WTC11 (cell line): ENCODE measurements at regions not wholly inside any gene's neighbourhood (a gene's known extent, or its start where the extent isn't known, plus 50 kb on each side); places are given as distances from the start of the nearest gene placed in this dataset.

Source experiments
- ATAC-seq: fragments of 200-7000 bp; cut with Tn5 transposase; 2 replicates; pipeline ENCODE4 v1.10.0; 2021; ENCODE audit warnings: mild to moderate bottlenecking, moderate library complexity
- CTCF ChIA-PET: fragments of 300-600 bp; sonication (Branson Sonifier 250); formaldehyde crosslinking; loops from one replicate; lab custom pipeline; 2021; ENCODE audit warnings: antibody characterized with exemption; lab: Charles Lee
- POLR2A ChIA-PET: fragments of 350-600 bp; sonication (Branson Sonifier 250); formaldehyde crosslinking; loops from one replicate; lab custom pipeline; 2021; ENCODE audit warnings: antibody characterized with exemption; lab: Charles Lee
- DNase-seq: peaks from one replicate; pipeline ENCODE4 v3.0.0; 2021; ENCODE audit warnings: low spot score
- H3K27ac Mint-ChIP-seq: 2 replicates; pipeline ENCODE4 v1.8.0; 2021; ENCODE audit warnings: mixed read lengths
- H3K27me3 Mint-ChIP-seq: 2 replicates; pipeline ENCODE4 v1.8.0; 2021; ENCODE audit warnings: low read depth, mild to moderate bottlenecking, moderate library complexity, mixed read lengths
- H3K36me3 Mint-ChIP-seq: 2 replicates; pipeline ENCODE4 v1.8.0; 2021; ENCODE audit warnings: mixed read lengths
- H3K4me1 Mint-ChIP-seq: 2 replicates; pipeline ENCODE4 v1.8.0; 2022; ENCODE audit warnings: mixed read lengths
- H3K4me3 Mint-ChIP-seq: 2 replicates; pipeline ENCODE4 v1.8.0; 2021; ENCODE audit warnings: mild to moderate bottlenecking, moderate library complexity, mixed read lengths
- H3K9me3 Mint-ChIP-seq: 2 replicates; pipeline ENCODE4 v1.8.0; 2021; ENCODE audit warnings: mixed read lengths
- AFF4 ChIP-seq: sonication (generic); formaldehyde crosslinking; IDR thresholded peaks from 2 replicates; pipeline ENCODE4 v1.8.1; 2023; ENCODE audit warnings: mild to moderate bottlenecking, missing genetic modification reagents, borderline replicate concordance
- ATF6 ChIP-seq: sonication (generic); formaldehyde crosslinking; IDR thresholded peaks from 2 replicates; pipeline ENCODE4 v1.8.1; 2023; ENCODE audit warnings: mild to moderate bottlenecking, missing genetic modification reagents
- FOXJ3 ChIP-seq: sonication (generic); formaldehyde crosslinking; IDR thresholded peaks from 2 replicates; pipeline ENCODE4 v1.9.0; 2021; ENCODE audit warnings: missing genetic modification reagents, mild to moderate bottlenecking, borderline replicate concordance
- HMGXB4 ChIP-seq: sonication (generic); formaldehyde crosslinking; IDR thresholded peaks from 2 replicates; pipeline ENCODE4 v1.8.1; 2023; ENCODE audit warnings: mild to moderate bottlenecking, moderate library complexity, missing genetic modification reagents
- IRF1 ChIP-seq: sonication (generic); formaldehyde crosslinking; IDR thresholded peaks from 2 replicates; pipeline ENCODE4 v1.8.0; 2023; ENCODE audit warnings: missing genetic modification reagents
- MLX ChIP-seq: sonication (generic); formaldehyde crosslinking; IDR thresholded peaks from 2 replicates; pipeline ENCODE4 v1.8.1; 2023; ENCODE audit warnings: mild to moderate bottlenecking, missing genetic modification reagents, moderate library complexity
- NR1H2 ChIP-seq: sonication (generic); formaldehyde crosslinking; IDR thresholded peaks from 2 replicates; pipeline ENCODE4 v1.9.0; 2021; ENCODE audit warnings: mild to moderate bottlenecking, moderate library complexity, missing genetic modification reagents
- NR2C2 ChIP-seq: sonication (generic); formaldehyde crosslinking; IDR thresholded peaks from 2 replicates; pipeline ENCODE4 v1.8.0; 2022; ENCODE audit warnings: mild to moderate bottlenecking, missing genetic modification reagents
- OVOL2 ChIP-seq: fragments of 250-450 bp; sonication (Bioruptor Pico); IDR thresholded peaks from 2 replicates; pipeline ENCODE4 v1.9.0; 2021; ENCODE audit warnings: mild to moderate bottlenecking, borderline replicate concordance
- RELA ChIP-seq: sonication (generic); formaldehyde crosslinking; IDR thresholded peaks from 2 replicates; pipeline ENCODE4 v1.8.1; 2022; ENCODE audit warnings: missing genetic modification reagents, mild to moderate bottlenecking, borderline replicate concordance
- TEAD4 ChIP-seq: sonication (generic); formaldehyde crosslinking; IDR thresholded peaks from 2 replicates; pipeline ENCODE4 v1.8.0; 2022; ENCODE audit warnings: mild to moderate bottlenecking, missing genetic modification reagents
- TP53 ChIP-seq: sonication (generic); formaldehyde crosslinking; IDR thresholded peaks from 2 replicates; pipeline ENCODE4 v1.8.1; 2023; ENCODE audit warnings: mild to moderate bottlenecking, missing genetic modification reagents
- USF2 ChIP-seq: sonication (generic); formaldehyde crosslinking; IDR thresholded peaks from 2 replicates; pipeline ENCODE4 v1.8.1; 2023; ENCODE audit warnings: mild to moderate bottlenecking, missing genetic modification reagents, moderate library complexity
- ZNF232 ChIP-seq: sonication (generic); formaldehyde crosslinking; IDR thresholded peaks from 2 replicates; pipeline ENCODE4 v1.8.0; 2022; ENCODE audit warnings: mild to moderate bottlenecking, missing genetic modification reagents

- H3K36me3 Mint-ChIP-seq: no peaks in the 10 kb centered on the region
- no peaks in the 10 kb centered on the region for H3K27me3 Mint-ChIP-seq
- POLR2A ChIA-PET: no interaction called here
- TF ChIP-seq FOXJ3 (CRISPR knock-in tag) (no peak), MLX (no peak), TEAD4 (CRISPR knock-in tag) (no peak), HMGXB4 (no peak), ATF6 (no peak), ZNF232 (CRISPR knock-in tag) (no peak), USF2 (CRISPR knock-in tag) (no peak), IRF1 (CRISPR knock-in tag) (no peak), OVOL2 (no peak), RELA (CRISPR knock-in tag) (no peak), NR2C2 (no peak)
- no peak overlapping the region for H3K27ac Mint-ChIP-seq
- H3K4me3 Mint-ChIP-seq: no peak overlapping the region
- DNase-seq (no peak), ATAC-seq (no peak)
- no peaks in the 10 kb centered on the region for H3K9me3 Mint-ChIP-seq
- no peaks in the 10 kb centered on the region for H3K4me1 Mint-ChIP-seq
- CTCF ChIA-PET: no interaction called here
Measured at GRCh38 chr2:239564587-239564986, 163.8 kb upstream of the HDAC4 start.

- H3K4me3 Mint-ChIP-seq: no peak overlapping the region
Measured at GRCh38 chr2:239563561-239563960, 162.7 kb upstream of the HDAC4 start.

More at GRCh38 chr2:239563561-239563960, 162.7 kb upstream of the HDAC4 start:
- ChIA-PET POLR2A (no interaction called here), CTCF (no interaction called here)
- no peak for DNase-seq
- no peaks in the 10 kb centered on the region for H3K4me1 Mint-ChIP-seq
- no peaks in the 10 kb centered on the region for H3K9me3 Mint-ChIP-seq
- H3K27ac Mint-ChIP-seq: no peak overlapping the region
- H3K27me3 Mint-ChIP-seq: no peaks in the 10 kb centered on the region
- TF ChIP-seq NR1H2 (CRISPR knock-in tag) (no peak), TP53 (CRISPR knock-in tag) (no peak), AFF4 (CRISPR knock-in tag) (no peak), NR2C2 (no peak)
- TF ChIP-seq, all 79 proteins: peak for 0
- no peaks in the 10 kb centered on the region for H3K36me3 Mint-ChIP-seq
- no peak for ATAC-seq
